ENCODE measurements at regions not wholly inside any gene's neighbourhood (a gene's known extent, or its start where the extent isn't known, plus 50 kb on each side); places are given as distances from the start of the nearest gene placed in this dataset.

- TF ChIP-seq CTCF (IDR thresholded peaks at IDR 0.05) (no peak), POLR2A (IDR thresholded peaks at IDR 0.05) (no peak)
These were observed 237.8 kb upstream of the PMEPA1 start for GRCh38 chr20:57947421-57948179.

Measured in esophagus squamous epithelium (tissue), 4 donors.